ENCODE measurements at regions not wholly inside any gene's neighbourhood (a gene's known extent, or its start where the extent isn't known, plus 50 kb on each side); places are given as distances from the start of the nearest gene placed in this dataset.

DNA sequence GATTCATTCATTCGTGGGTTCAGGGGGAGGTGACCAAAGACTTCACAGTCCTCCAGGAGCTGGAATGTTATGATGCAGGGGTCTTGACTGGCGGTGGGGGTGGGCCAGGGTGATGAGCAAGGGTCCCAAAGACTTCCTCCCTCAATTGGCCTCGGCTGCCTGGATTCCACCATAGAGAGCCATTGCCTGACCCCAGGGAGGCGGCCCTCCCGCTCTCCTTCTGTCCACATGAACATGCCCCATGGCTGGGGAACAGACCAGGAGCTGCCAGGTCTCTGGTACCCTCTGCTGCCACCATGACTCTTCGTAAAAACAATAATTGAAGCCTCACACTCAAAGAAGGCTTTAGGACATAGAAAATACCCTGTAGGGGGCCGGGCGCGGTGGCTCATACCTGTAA is 102.5 kb upstream of the CASZ1 start:
- in situ Hi-C loops (cut with MboI; ENCODE audit: low sequenced_read_pairs in 4 of 4) (no loop called here), intact Hi-C loops (cut with DNase I; ENCODE audit: low total_unique reads) (no loop called here)
- H3K27me3 ChIP-seq, result peaks cover 0 to 7% (median 0%) of the 10 kb centered on the region in 3 donors
- no peak for TF ChIP-seq POLR2A (IDR thresholded peaks at IDR 0.05)
- TF ChIP-seq, protein P1, sequence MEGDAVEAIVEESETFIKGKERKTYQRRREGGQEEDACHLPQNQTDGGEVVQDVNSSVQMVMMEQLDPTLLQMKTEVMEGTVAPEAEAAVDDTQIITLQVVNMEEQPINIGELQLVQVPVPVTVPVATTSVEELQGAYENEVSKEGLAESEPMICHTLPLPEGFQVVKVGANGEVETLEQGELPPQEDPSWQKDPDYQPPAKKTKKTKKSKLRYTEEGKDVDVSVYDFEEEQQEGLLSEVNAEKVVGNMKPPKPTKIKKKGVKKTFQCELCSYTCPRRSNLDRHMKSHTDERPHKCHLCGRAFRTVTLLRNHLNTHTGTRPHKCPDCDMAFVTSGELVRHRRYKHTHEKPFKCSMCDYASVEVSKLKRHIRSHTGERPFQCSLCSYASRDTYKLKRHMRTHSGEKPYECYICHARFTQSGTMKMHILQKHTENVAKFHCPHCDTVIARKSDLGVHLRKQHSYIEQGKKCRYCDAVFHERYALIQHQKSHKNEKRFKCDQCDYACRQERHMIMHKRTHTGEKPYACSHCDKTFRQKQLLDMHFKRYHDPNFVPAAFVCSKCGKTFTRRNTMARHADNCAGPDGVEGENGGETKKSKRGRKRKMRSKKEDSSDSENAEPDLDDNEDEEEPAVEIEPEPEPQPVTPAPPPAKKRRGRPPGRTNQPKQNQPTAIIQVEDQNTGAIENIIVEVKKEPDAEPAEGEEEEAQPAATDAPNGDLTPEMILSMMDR (IDR thresholded peaks at IDR 0.05 in 4 of 5, conservative IDR thresholded peaks at IDR 0.05 in 1 of 5), result no peak
- H3K9me3 ChIP-seq, result no peaks in the 10 kb centered on the region
- ATAC-seq (no peak), DNase-seq (no peak)
- no peaks in the 10 kb centered on the region for H3K36me3 ChIP-seq
- H3K4me3 ChIP-seq, result no peak overlapping the region
- no peaks in the 10 kb centered on the region for H3K4me1 ChIP-seq
- no peak overlapping the region for H3K27ac ChIP-seq

- intact Hi-C loops (cut with DNase I; ENCODE audit: low total_unique reads) (no loop called here), in situ Hi-C loops (cut with MboI; ENCODE audit: low sequenced_read_pairs in 4 of 4) (no loop called here)
- Histone ChIP-seq H3K4me3 (no peak overlapping the region), H3K4me1 (no peaks in the 10 kb centered on the region), H3K27me3 (peaks cover 0 to 4% (median 0%) of the 10 kb centered on the region in 3 donors), H3K27ac (no peak overlapping the region), H3K9me3 (no peaks in the 10 kb centered on the region), H3K36me3 (no peaks in the 10 kb centered on the region)
- DNase-seq (no peak), ATAC-seq (no peak)
- TF ChIP-seq, protein P1 (IDR thresholded peaks at IDR 0.05 in 4 of 5, conservative IDR thresholded peaks at IDR 0.05 in 1 of 5), result no peak
- no peak for TF ChIP-seq POLR2A (IDR thresholded peaks at IDR 0.05)
Observed at GRCh38 chr1:10899490-10900250, 103.2 kb upstream of the CASZ1 start.

DNA sequence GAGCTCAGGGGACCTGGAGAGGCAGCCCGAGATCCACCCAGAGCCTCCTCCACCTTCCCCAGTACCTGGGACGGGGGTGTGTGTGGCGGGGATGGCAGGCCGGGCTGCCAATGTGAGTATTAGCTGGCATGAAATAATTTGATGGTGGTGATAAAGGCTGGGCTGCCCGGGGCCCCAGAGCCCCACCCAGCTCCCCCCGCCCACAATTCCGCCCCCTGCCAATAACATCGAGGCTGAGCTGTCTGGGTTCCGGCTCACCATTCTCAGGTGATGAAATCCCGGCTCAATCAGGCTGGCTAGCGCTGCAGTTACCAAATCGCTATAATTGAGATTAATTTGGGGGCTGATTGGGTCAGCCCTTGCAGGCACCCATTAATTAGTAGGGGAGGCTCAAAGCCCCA is 103.8 kb upstream of the CASZ1 start:
- intact Hi-C loops (cut with DNase I; ENCODE audit: low total_unique reads), result no loop called here
- H3K9me3 ChIP-seq, result no peaks in the 10 kb centered on the region
- H3K27me3 ChIP-seq, result peaks cover 0 to 4% (median 0%) of the 10 kb centered on the region in 3 donors
- in situ Hi-C loops (cut with MboI; ENCODE audit: low sequenced_read_pairs in 4 of 4), result no loop called here
- H3K36me3 ChIP-seq, result no peaks in the 10 kb centered on the region
- no peak for DNase-seq
- no peaks in the 10 kb centered on the region for H3K4me1 ChIP-seq
- ATAC-seq, result no peak
- H3K4me3 ChIP-seq, result no peak overlapping the region
- TF ChIP-seq POLR2A (IDR thresholded peaks at IDR 0.05), result no peak
- TF ChIP-seq, protein P1 (IDR thresholded peaks at IDR 0.05 in 4 of 5, conservative IDR thresholded peaks at IDR 0.05 in 1 of 5), result no peak
- no peak overlapping the region for H3K27ac ChIP-seq

DNA sequence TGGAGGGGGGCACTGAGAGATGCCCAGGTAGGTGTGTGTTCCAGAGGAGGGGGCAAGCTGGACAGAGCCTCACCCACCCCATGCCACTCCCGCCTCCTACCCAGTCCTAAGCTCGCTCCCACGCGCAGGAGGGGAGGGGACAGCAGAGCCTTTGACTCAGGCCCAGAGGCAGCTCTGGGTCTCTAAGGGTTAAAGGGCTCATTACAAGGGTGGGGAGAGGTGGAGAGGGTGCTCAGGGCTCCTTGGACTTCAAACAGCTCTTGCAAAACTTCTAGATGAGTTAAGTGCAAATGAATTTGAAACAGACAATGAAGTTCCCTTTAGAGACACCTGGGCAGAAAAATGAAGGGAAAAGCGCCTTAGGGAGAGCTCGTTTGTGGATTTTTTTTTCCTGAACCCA is 104.2 kb upstream of the CASZ1 start:
- ATAC-seq (no peak), DNase-seq (no peak)
- TF ChIP-seq, protein P1 (IDR thresholded peaks at IDR 0.05 in 4 of 5, conservative IDR thresholded peaks at IDR 0.05 in 1 of 5), result no peak
- TF ChIP-seq POLR2A (IDR thresholded peaks at IDR 0.05), result no peak
- no peaks in the 10 kb centered on the region for H3K4me1 ChIP-seq
- intact Hi-C loops (cut with DNase I; ENCODE audit: low total_unique reads), result no loop called here
- no peaks in the 10 kb centered on the region for H3K36me3 ChIP-seq
- in situ Hi-C loops (cut with MboI; ENCODE audit: low sequenced_read_pairs in 4 of 4), result no loop called here
- H3K27me3 ChIP-seq, result peaks cover 0 to 4% (median 0%) of the 10 kb centered on the region in 3 donors
- H3K27ac ChIP-seq, result no peak overlapping the region
- no peak overlapping the region for H3K4me3 ChIP-seq
- no peaks in the 10 kb centered on the region for H3K9me3 ChIP-seq

Measured in gastrocnemius medialis (tissue), 4 donors.